Hepatic stellate cell (primary cell): ENCODE measurements at regions not wholly inside any gene's neighbourhood (a gene's known extent, or its start where the extent isn't known, plus 50 kb on each side); places are given as distances from the start of the nearest gene placed in this dataset.

ENCODE experiments used
- DNase-seq: peaks from one replicate; pipeline ENCODE4 v3.0.0; 2011; ENCODE audit warnings: low spot score

DNA sequence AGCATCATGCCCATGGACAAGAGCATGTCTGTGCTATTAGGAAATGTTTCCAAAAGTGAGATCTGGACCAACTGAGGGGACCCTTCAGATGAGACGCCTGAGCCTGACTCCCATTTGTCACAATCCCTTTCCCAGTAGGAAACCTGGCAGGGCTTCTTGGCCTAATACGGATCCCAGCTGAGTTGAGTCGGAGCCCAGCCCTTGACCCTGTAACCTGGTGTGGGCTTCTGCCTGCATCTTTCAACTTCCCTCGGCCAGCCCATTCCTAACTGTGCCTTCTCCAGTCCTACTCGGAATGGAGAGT, 148.3 kb downstream of the IRX2 start:
- DNase-seq: no peak

DNA sequence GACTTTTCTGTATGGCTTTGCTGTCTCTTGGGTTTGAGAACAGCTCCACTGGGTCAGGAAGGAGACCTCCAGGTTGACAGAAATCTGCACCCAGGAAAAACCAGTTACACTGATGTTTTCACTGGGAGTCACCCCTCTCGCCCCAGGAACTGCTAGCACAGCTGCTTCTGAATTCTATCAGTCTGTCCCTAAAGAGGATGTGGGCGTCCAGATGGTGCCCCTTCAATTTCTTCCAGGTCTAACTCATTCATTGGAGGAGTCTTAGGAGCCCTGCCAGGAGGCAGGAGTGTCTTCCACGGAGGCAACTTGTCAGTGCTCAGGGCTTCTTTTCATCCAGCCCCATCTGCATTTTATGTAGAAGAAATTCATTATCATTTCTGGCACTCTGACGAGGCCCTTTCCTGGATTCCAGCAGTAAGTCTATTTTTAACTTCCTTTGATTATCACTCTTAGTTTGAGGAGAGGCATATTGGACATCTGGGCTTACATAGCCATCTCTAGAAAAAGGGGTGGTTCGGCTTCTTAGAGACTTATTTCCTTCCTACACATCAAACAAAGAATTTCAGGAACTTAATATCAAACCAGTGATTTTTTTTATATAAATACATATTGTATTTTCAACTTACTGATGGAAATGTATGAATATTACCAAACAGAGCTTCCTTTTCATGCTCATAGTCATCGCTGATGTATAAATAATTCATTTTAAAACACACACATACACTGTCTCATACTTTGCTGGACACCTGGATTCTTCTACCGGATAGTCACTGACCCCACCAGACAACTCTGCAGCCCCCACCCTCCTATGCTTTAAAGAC, 148.8 kb downstream of the IRX2 start:
- no peak for DNase-seq

DNA sequence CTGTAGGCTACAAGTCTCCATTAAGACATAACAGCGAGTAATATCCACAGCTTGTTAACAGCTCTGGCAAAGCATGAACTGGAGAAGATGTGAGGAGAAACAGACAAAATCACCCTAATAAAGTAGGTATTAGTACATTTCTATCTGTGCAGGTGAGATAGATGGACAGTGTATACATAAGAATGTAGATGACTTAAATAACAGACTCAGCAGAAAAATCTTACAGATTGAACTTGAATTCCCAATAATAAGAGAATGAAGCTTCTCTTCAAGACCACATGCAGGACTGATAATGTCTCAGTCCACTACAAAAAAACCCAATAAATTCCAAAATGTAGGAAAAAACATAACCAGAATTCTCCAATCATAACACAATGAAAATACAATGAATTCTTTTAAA, 153.0 kb downstream of the IRX2 start:
- no peak for DNase-seq

DNA sequence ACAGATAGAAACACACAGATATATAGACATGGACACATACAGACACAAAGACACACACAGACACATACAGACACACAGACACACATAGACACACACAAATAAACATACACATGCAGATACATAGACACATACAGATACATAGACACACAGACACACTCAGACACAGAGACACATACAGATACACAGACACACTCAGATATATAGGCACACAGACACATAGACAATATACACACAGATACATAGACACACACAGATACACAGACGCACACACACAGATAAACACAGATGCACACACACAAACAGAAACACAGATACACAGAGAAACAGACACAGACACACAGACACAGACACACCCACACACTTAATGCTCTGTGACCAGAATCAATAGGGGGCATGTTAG, 156.8 kb downstream of the IRX2 start:
- DNase-seq: no peak

DNA sequence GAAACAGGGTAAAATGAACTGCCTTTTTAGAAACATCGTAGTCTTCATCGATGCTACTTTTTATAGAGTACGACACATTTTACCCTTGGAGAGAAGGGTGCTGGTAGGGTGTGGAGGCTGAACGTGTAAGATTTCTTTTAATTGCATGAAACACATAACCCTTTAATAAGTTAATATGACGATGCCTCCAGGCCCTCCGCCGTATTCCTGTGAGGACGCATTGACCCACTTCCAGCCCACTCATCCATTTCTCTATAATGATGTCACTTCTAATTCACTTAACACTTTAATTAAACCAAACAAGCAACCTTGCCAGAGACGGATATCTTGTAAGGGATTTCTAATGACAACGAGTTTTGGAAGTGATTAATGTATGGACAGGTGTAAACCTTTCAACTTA, 158.7 kb downstream of the IRX2 start:
- no peak for DNase-seq

DNA sequence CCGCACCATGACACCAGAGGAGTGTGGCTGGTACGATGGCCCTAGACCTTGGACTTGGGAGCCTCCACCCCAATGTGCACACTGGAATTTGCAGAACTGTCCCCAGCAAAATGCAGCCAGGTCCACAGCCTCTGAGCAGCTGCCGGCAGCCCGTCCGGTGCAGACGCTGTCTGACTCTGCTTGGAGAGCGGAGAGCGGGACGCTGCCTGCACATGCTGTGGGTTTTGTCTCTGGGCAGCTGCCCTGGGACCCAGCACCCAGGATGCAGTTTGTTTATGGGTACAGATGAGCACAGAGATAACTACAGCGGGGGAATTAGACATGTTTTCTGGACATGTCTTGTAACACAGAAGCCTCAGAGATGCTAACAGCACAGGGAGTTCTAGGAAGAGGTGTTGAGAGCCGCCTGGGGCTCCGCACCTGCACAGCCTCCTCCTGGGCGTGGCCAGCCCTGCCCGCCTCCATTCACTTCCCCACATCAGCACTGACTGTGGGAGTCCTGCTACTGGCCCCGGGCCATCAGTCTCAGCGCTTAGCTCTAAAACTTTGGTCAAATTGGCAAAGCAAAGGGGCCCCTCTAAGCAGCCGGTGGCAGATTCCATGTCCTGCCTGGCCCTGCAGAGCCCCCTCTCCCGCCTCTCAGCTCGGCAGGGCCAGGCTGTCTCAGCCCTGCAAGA, 159.6 kb downstream of the IRX2 start:
- no peak for DNase-seq

DNA sequence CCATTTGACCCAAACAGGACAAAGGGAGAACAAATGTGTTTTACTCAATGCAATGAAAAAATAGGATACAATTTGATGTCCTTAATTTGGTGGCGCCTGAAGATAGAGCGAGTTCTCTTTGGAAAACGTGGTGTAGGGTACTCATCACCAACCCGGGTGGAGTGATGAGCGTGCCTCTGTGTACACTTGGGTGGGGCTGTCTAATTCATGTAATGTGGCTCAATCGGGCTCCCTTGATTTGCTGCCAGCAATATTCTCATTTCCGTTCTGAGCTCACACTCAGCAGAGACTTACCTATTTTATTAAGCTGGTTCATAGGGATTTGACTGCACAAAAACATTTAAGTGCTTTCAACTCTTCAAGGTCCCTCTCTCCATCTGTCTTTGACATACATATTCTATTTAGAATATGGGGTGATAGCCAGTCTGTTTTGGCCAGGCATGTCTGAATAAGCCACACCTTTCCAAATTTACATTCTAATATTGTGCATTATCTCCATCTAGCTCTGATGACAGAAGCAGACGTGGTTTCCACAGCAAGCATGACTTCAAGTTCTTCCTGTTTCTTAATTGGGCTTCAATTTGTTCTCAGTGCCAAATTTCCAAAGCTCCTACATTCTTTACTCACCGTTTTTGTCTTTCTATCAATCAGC, 162.5 kb downstream of the IRX2 start:
- DNase-seq: no peak

DNA sequence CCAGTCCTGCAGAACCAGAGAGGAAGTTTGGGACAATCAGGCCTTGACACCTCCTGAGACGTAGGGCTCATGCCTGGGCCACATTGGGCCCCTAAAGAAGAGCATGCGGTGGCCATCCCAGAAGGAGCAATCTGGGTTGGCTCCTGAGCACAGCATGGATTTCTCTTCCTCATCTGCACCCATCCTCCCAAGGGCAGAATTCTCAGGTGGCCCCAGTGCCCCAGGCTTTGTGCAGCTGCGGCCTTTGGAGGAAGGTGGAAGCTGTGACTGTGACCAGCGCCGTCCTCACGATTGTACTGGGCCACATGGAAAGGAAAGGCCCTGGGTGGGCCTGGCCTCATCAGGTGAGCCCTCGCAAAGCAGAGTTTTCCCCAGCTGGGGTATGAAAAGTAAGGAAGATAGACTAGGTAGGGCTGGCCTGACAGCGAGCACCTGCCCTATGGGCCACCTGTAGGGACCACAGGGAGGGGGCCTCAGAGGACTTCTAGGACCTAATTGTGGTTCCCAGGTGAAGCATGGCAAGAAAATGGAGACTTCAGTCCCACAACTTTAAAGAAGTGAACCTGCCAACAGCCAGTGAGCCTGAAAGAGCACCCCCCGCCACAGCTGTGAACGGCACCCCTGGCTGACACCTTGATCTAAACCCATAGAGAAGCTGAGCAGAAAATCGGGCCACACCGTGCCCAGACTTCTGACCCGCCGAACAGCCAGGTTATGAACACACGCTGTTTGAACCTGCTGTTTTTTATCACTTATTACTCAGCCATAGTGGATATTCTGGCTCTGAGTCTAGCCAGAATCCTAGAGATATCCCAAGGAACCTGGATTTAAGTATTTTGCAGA, 164.1 kb downstream of the IRX2 start:
- no peak for DNase-seq

DNA sequence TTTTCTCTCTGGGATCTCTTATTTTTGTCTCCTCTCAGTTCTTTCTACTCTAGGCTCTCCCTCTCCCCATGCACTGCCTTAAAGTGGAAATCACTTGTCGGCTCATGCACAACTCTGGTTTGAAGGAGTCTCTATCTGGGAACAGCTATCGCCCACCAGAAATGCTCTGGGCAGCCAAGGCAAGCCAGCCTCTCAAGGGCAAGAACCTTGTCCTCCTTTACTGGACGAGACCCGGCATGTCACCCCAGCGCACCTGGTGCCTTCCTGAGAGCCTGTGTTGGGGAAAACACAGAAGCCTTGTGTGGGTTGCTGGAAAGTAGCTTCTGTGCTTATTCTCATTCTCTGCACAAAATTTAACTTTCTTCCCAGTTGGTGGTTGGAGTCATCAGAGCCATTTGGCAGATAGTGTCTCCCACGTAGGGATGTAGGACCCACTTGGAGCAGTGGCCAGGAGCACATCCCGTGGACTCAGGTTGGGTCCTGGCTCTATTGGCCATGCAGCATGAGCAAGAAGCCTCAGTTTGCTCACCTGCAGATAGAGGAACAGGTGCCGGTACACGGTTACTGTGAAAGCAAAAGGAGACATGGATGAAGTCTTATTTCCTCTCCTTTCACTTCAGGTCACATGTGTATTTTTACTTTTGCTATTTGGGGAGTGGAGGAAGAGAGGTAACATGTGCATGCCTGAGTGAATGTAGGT, 165.3 kb downstream of the IRX2 start:
- no peak for DNase-seq

DNA sequence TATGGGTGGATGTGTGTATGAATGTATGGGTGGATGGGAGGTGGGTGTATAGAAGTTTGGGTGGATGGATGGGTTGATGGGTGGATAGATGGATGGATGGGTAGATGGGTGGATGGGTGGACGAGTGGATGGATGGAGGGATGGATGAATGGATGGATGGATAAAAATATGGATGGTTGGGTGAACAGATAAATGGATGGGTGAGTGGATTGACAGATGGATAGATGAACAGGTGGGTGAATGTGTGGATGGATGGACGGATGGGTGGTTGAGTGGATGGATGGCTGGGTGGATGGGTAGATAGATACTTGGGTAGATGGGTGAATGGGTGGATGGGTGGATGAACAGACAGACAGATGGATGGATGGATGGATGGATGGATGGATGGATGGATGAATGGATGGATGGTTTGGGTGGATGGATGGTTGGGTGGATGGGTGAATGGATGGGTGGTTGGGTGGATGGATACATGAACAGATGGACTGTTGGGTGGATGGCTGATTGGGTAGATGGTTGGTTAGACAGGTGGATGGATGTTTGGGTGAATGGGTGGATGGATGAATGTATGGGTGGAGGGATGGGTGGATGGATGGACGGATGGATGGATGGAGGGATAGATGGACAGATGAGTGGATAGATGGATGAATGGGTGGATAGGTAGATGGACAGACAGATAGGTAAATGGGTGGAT, 166.8 kb downstream of the IRX2 start:
- DNase-seq: no peak

DNA sequence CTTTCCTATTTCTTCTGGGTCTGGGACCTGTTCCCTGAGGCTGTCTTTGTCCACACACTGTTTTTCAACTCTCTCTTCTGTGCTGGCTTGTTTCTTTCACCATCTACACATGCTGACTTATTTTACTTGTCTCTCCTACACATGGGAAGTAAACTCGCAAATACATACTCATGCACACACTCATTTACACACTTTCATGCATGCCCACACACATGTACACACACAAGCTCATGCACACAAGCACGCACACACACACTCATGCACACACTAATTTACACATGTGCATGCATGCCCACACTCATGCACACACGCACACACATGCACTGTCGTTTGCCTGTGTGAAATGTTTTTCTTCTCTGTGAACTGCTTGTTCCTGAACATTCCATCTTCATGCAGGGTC, 169.0 kb downstream of the IRX2 start:
- DNase-seq: no peak

DNA sequence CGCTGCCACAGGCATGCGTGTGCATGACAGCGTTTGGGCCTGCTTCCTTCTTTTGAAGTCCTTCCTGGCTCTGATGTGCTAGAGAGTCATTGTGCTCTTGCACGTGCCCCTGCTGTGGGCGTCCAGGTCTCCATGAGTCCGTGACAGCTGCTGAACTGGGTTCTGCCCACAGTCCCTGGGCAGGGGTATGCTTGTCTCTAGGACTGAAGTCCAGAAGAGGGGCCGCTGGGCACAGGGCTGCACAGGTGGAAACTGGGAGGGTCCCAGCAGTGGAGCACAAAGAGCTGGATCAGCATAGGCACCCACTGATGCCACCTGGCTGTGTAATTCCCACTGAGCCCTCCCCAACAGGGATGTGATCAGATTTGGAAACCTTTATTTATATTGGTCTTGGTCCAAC, 169.4 kb downstream of the IRX2 start:
- DNase-seq: no peak

DNA sequence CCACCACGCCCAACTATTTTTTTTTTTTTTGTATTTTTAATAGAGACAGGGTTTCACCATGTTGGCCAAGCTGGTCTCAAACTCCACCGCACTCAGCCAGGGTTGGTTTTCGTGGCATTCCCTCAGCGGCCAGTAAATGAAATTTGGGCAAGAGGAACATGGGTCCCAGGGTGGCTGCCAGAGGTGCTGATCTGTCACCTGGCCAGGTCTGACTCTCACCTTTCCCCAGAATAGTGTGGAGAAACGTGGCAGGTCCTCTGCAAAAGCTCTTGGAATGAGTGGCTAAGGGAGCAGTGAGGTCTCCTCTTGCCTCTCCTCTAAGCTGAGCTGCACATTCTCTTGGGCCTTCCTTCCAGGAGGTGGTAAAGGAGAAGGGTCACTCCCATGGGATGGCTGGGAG, 170.1 kb downstream of the IRX2 start:
- DNase-seq: no peak

DNA sequence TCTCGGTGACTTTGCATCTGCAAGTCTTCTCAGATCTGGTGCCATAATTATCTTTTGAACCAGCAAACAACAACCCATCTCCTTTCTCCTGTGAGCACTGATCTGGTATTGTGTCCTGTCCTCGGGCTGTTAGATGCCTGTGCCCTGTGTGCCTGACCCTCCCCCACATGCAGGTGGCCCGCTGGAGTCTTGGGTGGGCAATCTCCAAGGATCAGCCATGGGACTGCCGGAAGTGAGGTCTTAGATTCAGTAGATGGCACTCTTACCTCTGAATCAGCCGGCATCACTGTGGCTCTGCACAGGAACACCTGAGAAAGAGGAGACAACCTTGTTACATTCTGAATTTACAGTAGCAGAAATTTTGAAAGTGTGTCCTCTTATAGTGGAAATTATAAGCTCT, 172.4 kb downstream of the IRX2 start:
- DNase-seq: no peak

DNA sequence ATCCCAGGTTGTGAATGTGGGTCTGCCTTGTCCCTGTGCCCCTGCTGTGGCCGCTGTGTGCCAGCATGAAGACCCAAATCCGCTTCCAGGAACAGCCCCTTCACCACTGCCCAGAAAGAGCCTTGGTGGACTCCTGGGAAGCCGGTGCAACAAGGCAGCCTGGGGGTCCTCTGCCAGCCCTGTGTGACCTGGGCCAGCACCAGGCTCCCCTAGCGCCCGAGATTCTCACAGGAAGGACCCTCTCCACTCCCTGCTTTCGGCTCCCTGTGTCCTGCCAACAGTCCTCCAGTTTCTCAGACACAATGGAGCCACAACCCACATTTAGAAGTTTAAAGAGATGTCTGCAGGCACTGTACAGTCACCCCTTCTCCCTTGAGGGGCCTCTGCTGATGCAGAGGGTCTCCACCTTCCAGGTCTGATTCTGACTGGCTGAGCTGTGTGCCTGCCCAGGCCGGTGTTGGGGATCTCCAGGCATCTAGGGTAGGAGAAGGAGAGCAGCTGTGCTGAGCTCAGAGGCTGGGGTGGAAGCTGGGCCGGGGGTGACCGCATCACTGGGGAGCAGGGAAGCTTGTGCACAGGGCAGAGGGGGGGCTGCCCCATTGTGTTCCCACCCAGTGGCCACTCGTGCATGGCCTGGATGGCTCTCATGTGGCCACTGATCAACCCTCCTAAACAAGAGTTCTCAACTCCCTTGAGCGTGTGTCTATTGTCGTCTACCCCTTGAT, 174.0 kb downstream of the IRX2 start:
- DNase-seq: no peak

DNA sequence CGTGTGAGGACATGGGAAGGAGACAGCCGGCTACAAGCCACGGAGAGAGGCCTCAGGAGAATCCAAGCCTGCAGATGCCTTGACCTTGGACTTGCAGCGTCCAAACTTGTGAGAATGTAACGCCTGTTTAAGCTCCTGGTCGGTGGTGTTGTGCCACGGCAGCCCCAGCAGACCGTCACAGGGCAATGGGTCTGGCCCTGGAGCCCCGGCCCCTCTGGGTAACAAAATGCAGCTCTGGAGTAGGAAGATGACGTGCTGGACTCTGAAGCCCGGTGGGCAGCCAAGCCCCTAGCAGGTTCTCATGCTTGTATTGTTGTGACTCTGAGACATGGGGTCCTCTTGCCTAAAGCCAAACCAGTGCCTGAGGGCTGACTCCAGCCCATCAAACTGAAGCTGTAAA, 174.7 kb downstream of the IRX2 start:
- no peak for DNase-seq

DNA sequence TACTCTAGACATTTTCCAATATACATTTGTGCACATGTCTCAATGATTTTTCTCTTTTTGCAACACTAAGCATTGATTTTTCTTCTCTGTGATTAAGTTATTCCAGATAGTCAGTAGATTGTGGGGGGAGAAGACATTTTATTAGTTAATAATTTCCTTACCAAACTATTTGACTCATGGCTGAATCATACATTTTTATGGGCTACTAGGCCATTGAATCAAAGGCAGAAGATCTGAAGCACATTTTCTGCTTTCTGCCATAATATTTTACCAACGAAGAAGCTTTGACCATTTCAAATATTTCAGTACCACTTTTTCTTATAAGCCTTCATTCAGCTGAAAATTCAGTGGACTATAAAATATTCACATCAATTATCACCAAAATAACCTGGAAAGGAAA, 175.6 kb downstream of the IRX2 start:
- DNase-seq: no peak

DNA sequence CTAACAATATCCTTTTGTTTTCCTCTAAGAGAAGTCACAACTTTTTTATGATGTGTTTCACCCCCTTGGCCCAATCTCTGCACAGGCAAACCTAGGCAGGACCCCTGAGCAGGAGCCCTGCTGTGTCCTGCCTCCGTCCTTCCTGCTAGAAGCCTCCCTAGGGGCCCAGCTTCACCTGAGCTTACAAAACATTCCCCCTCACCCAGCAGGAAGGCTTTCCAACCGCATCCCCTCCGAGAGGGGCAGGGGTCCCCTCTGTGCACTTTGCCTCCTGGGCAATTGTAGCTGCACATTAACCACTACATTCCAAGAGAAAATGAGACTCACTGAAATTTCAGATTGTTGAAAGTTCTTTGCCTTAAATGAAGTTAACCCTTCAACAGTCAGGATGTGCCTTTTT, 176.2 kb downstream of the IRX2 start:
- DNase-seq: no peak

DNA sequence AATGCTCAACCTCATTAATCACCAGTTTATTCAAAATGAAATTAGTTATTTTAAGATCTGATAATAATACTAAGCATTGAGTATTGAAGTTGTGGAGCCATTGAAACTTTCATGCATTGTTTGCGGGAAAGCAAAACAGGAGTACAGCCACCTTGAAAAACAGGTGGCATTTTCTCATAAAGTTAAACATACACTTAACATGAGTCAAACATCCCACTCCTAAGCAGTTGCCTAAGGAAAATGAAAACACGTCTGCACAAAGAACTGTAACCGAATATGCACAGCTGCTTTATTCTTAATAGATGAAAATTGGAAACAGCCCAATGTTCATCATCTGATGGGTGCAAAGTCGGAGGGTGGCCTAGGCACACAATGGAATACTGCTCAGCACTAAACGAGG, 177.3 kb downstream of the IRX2 start:
- DNase-seq: no peak

DNA sequence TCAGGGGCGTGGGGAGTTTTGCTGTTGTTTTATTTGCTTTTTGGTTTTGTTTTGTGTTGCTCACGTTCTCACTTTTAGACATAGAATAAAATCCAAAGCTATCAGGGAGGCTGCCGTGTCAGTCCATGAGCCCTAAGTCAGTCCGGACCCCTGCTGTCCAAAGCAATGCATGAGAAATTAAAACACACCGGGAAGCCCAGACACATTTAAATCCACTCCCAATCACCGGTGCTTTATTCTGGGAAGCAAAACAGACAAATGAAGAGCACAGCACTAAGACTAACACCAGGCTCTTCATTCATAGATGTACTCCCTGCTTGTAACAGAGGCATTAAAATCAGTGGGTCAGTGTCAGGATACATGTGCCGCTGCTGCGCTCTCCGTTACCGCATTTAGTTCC, 180.9 kb downstream of the IRX2 start:
- no peak for DNase-seq
